Stimulated activated CD4-positive, alpha-beta T cell treated with anti-CD3 and anti-CD28 coated beads, Interleukin-1b, Interleukin-23, amount 100 ng/mL, for 48 hours (primary cell): ENCODE measurements at regions not wholly inside any gene's neighbourhood (a gene's known extent, or its start where the extent isn't known, plus 50 kb on each side); places are given as distances from the start of the nearest gene placed in this dataset.

Source experiments
- DNase-seq: peaks from one replicate; pipeline ENCODE4 v3.0.0-alpha.2; 2020

GRCh38 chr10:4063717-4064116 is 278.7 kb upstream of the KLF6 start:
- DNase-seq = no peak

DNA sequence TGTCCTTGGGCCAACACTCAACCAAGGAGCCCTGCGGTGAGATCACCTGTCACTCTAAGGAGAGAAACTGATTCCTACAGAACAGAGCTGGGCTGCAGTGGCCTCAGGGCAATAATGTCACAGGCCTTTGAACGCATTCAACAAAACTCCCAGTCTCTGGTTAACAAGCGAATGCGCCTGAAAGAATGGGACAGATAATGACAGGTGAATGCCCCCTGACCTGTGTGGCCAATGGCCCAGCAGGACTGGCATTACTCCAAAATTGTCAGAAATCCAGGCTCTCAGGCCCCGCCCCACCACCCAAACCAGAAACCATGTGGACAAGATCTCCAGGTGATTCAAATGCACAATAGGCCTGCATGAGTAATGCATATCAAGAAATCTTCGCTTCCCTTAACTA is 277.7 kb upstream of the KLF6 start:
- DNase-seq = no peak

DNA sequence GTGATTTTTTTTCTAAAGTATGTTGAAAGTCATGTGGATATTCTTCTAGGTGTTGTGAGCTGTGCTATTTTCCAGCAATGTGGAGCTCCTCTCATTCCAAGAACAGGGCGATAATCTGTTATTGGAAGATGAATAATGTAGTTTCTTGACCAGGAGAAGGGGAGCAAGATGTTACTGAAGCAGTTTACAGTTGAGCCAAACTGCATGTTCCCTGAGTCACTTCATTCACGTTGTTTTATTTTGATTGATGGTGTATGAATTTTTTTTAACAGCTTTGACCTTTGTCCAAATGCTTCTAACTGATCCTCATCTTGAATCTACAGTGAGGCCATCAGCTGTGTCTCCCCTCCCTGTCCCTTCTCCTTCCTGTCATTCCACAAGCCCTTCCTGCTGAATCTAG is 277.1 kb upstream of the KLF6 start:
- no peak for DNase-seq

DNA sequence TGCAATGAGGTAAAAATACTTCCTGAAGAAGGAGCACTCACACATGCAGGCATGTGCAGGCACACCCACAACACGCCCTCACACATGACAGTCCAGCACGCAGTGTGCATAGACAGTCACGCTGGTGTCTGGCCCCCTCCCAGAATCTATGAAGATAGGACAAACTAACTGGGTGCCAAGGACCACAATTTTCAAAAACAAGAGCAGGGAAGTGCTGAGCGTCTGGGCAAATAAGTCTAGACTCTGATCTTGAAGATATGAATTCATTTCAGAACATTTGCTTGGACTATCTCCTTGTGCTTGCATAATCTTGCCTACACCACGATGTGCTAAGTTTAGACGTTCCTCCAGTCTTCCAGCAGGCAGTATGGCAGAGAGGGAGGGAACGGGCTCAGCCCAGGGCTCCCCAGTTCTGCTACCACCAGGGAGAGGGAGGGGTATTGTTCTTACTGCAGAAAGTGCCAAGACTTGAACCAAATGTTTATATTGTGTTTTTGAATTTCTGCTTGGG is 276.5 kb upstream of the KLF6 start:
- DNase-seq = no peak

DNA sequence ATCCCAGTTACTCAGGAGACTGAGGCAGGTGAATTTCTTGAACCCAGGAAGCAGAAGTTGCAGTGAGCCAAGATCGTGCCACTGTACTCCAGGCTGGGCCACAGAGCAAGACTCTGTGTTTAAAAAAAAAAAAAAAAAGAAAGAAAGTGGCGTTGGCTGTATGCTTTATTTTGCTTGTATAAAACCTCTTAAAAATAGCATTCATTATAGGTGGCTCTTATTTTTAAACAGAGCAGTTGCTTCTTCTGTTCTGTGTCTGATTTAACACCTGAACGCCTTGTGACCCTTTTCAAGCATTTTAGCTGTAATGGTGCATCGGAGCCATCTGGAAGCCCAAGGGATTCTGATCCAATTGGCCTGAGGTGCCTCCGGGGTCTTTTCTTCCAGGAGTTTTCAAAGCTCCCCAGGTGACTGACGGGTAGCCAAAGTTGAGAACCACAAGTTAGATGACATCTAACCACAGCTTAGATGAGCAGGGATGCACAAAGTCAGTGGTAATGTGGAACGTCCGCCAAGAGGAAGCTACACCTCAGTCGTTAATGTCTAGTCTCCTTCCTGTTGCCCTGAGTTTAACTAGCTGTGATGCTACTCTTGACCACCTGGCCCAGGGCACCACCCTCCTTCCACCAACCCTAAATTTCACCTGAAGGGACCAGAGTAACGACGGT is 274.6 kb upstream of the KLF6 start:
- no peak for DNase-seq

GRCh38 chr10:4058514-4059029 is 273.6 kb upstream of the KLF6 start:
- DNase-seq = no peak

DNA sequence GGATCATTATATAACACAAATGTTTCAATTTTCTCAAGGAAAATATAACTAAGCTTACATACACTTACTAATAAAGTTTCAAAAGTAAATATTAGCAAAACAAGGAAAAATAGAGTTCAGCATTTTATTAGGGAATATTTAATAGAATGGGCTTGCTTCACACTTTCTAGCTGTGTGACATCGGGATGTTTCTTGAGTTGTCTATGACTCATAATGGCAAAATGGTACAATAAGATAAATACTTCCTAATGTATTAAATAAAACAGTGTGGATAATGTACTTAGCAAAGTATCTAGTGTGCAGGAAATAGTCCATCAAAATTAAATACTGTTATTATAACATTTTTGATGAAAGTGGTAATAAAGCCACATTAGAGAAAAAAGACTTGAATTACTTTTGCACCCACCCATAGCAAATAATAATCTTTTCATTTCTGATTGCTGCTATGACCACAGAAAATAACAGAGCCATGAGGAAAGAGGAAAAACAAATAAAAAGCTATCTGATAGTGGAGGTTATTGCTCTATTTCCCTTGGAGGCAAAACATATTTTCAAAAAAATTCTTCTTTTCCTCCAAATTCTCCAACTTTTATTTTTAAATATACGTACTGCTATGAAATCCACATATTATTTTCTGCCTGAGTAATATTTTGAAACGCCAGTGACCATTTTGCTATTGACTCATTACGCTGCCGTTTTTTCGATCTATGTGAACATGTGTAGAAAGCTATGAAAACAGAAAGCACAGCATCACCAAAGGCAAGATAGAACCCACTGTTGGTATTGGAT is 272.9 kb upstream of the KLF6 start:
- no peak for DNase-seq

DNA sequence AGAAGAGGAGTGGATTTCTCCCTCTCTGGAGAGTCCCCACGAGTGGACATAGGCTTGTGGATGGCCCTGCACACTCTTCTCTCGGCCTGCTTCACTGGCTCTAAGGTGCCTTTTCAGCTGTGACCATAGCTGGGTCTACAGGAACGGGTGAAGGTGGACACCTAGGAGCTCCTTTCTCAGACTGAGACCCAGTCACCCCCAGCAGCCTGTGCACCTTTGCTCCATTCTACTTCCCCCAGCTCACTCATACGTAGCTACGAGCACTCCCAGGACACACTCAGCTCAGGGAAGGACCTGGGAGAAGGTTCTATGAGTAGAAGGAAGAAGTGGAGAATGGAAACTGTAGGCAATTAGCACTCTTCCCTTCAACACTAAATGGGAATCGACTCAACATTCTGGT is 272.0 kb upstream of the KLF6 start:
- no peak for DNase-seq

GRCh38 chr10:4054656-4055435 is 269.8 kb upstream of the KLF6 start:
- DNase-seq = no peak

GRCh38 chr10:4053940-4054339 is 268.9 kb upstream of the KLF6 start:
- no peak for DNase-seq

GRCh38 chr10:4051641-4052151 is 266.7 kb upstream of the KLF6 start:
- no peak for DNase-seq

DNA sequence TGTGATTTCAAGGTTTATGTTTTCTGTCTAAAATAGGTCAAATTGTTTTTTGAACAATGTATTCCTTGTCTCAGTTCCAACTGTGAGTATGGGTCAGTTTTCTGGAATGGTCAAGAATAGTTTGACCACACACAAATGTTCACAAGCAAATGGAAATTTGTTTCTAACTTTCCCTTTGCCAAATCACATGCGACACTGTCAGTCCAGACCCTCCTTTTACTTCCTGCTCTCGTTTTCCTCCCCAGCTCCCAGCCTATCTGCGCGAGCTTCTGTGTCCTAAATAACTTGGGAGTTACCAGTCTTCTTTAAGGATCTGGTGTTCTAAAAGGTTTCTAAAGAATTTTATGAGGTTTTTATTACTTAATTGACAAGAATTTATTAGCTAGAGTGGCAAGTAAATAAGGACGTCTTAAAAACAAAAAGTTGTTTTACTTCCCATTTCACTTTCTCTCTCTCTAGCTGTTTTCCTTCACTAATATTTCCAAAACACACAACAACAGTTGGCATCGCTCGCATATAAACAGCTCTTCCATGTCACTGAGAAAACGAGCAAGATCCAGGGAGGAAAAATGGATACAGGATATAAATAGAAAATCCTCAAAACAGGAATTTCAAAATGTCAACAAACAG is 266.1 kb upstream of the KLF6 start:
- DNase-seq = no peak

DNA sequence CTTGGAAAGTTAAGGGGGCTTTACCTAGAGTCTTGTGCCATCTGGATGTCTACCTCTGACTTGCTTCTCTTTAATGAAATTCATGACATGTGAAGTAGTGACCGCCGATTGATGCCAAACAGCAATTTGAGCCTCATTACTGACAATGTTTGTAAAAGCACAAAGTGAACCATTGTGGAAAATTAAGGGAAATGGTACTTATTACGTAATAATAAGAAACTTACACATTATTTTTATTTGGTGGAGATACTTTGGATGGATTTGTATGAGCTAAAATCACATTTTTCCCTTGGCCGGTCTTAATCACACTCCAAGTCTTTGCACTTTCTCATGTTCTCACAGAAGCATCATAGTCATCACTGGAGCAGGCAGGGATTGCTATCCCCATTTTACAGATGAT is 265.1 kb upstream of the KLF6 start:
- no peak for DNase-seq

GRCh38 chr10:4049348-4049747 is 264.3 kb upstream of the KLF6 start:
- no peak for DNase-seq

- DNase-seq = no peak
Observed at GRCh38 chr10:4048236-4048864, 263.3 kb upstream of the KLF6 start.

GRCh38 chr10:4046712-4047354 is 261.8 kb upstream of the KLF6 start:
- no peak for DNase-seq

- DNase-seq = no peak
Observed at GRCh38 chr10:4046030-4046429, 261.0 kb upstream of the KLF6 start.

DNA sequence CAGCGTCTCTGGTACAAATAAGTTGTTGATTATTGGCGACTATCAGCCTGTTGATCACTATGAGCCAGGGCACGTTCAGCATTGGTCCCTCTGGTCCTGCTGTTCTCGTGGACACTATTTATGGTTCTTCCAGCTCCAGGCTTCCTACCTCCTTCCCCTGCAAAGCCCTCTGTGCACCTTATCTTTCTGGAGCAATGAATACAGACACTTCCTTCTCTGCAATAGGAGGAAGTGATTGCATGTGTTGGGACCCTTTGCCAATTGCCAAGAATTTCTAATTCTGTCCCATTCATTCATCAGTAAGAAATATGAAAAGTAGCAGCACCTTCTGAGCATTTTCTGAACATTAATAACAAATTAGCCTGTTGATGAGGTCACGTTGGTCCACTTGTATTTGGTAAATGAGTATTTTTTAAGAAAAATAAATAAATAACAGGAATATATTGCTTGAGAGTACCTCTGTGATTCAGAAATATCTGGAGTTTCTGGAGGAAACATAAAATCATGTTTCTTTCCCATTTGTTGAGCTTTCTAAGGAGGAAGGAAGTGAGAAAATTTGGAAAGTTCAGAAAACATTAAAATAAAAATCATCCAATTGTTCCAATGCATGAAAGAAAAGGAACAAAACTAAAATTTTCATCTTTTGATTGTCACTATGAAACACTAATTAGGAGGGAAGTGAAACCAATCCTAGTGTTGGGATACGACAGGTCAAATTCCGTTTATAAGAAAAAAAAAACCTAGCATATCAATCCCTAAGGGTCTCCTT is 259.1 kb upstream of the KLF6 start:
- DNase-seq = no peak

DNA sequence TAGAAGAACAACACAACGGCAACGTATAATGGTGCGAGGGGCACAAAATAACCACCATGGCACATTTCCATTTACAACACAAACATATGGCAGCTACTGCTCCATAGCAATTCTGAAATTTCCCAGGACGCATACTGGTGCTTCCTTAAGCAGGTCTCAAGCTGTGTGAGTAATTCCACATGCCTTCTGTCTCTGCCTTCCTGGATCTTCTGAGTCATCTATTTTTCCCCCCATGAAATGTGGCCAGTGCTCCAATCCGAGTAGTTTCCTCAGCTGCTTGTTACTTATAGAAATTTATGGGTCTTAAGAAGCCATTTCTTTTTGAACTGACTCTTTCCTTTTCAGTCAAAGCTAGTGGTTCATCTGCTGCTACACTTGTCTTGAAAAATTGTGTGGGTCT is 256.6 kb upstream of the KLF6 start:
- DNase-seq = no peak

DNA sequence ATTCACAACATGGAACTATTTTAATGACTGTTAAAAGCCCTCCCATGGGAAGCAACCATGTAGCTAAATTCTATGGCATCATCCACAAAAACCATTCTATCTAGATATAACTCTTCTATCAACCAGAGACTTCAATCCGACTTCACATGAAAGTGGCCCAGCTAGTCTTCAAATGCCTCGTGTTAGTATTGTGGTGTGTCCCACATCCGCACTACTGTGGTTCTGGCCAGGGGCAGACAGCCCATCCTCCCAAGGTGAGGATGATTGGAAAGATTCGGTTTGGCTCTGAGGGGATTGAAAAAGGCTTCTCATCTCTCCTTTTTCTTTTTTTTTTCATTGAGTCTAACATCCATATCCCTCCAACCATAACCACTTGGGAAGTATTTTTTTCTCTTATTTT is 253.0 kb upstream of the KLF6 start:
- DNase-seq = no peak

GRCh38 chr10:4035599-4035945 is 250.6 kb upstream of the KLF6 start:
- DNase-seq = no peak
